ENCODE measurements at regions not wholly inside any gene's neighbourhood (a gene's known extent, or its start where the extent isn't known, plus 50 kb on each side); places are given as distances from the start of the nearest gene placed in this dataset.

GRCh38 chr7:121576148-121576917 is 180.2 kb upstream of the FAM3C start:
- H3K36me3 ChIP-seq (ENCODE audit: control insufficient read depth, insufficient read depth, low read length) = no peaks in the 10 kb centered on the region
- H3K27ac ChIP-seq (ENCODE audit: low read length) = no peak overlapping the region
- no peaks in the 10 kb centered on the region for H3K4me1 ChIP-seq (ENCODE audit: control insufficient read depth, insufficient read depth, low read length)
- TF ChIP-seq POLR2AphosphoS5 (IDR thresholded peaks at IDR 0.05; ENCODE audit: low read depth, low read length) = no peak
- TF ChIP-seq CTCF (IDR thresholded peaks at IDR 0.05) = no peak
- TF ChIP-seq TCF7L2 (IDR thresholded peaks at IDR 0.05; ENCODE audit: low read depth, low read length) = no peak
- TF ChIP-seq SIN3A (IDR thresholded peaks at IDR 0.05; ENCODE audit: borderline replicate concordance, insufficient read depth, low read depth, low read length) = no peak
- TF ChIP-seq, protein P1, sequence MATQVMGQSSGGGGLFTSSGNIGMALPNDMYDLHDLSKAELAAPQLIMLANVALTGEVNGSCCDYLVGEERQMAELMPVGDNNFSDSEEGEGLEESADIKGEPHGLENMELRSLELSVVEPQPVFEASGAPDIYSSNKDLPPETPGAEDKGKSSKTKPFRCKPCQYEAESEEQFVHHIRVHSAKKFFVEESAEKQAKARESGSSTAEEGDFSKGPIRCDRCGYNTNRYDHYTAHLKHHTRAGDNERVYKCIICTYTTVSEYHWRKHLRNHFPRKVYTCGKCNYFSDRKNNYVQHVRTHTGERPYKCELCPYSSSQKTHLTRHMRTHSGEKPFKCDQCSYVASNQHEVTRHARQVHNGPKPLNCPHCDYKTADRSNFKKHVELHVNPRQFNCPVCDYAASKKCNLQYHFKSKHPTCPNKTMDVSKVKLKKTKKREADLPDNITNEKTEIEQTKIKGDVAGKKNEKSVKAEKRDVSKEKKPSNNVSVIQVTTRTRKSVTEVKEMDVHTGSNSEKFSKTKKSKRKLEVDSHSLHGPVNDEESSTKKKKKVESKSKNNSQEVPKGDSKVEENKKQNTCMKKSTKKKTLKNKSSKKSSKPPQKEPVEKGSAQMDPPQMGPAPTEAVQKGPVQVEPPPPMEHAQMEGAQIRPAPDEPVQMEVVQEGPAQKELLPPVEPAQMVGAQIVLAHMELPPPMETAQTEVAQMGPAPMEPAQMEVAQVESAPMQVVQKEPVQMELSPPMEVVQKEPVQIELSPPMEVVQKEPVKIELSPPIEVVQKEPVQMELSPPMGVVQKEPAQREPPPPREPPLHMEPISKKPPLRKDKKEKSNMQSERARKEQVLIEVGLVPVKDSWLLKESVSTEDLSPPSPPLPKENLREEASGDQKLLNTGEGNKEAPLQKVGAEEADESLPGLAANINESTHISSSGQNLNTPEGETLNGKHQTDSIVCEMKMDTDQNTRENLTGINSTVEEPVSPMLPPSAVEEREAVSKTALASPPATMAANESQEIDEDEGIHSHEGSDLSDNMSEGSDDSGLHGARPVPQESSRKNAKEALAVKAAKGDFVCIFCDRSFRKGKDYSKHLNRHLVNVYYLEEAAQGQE (IDR thresholded peaks at IDR 0.05; ENCODE audit: insufficient read depth in 1 of 2, low read depth in 2 of 2, low read length in 1 of 2) = no peak
- no peak for ATAC-seq
- H3K27me3 ChIP-seq (ENCODE audit: control insufficient read depth, insufficient read depth, low read length) = peaks cover 16% of the 10 kb centered on the region
- H3K9me3 ChIP-seq (ENCODE audit: control insufficient read depth, insufficient read depth, low read depth, low read length) = no peaks in the 10 kb centered on the region
- in situ Hi-C loops (cut with HindIII; ENCODE audit: low pct_unique_long_range_greater_than_20kb, low sequenced_read_pairs) = no loop called here
- no TSS peak for BruUV-seq (replicated peaks)
- CTCF ChIA-PET = no interaction called here
- H3K4me3 ChIP-seq (ENCODE audit: low read depth in 2 of 2, low read length in 2 of 2) = no peak overlapping the region
- POLR2A ChIA-PET = no interaction called here
- DNase-seq (ENCODE audit: low read depth, low spot score) = no peak
- intact Hi-C loops (cut with micrococcal nuclease; ENCODE audit: unreplicated experiment) = no loop called here

- H3K27me3 ChIP-seq (ENCODE audit: control insufficient read depth, insufficient read depth, low read length) = peaks cover 14% of the 10 kb centered on the region
- no peaks in the 10 kb centered on the region for H3K4me1 ChIP-seq (ENCODE audit: control insufficient read depth, insufficient read depth, low read length)
- BruUV-seq (replicated peaks) = no TSS peak
- POLR2A ChIA-PET = no interaction called here
- in situ Hi-C loops (cut with HindIII; ENCODE audit: low pct_unique_long_range_greater_than_20kb, low sequenced_read_pairs) (no loop called here), intact Hi-C loops (cut with micrococcal nuclease; ENCODE audit: unreplicated experiment) (no loop called here)
- CTCF ChIA-PET = no interaction called here
- no peak overlapping the region for H3K27ac ChIP-seq (ENCODE audit: low read length)
- no peaks in the 10 kb centered on the region for H3K36me3 ChIP-seq (ENCODE audit: control insufficient read depth, insufficient read depth, low read length)
- H3K9me3 ChIP-seq (ENCODE audit: control insufficient read depth, insufficient read depth, low read depth, low read length) = no peaks in the 10 kb centered on the region
- TF ChIP-seq CTCF (IDR thresholded peaks at IDR 0.05) (no peak), POLR2AphosphoS5 (IDR thresholded peaks at IDR 0.05; ENCODE audit: low read depth, low read length) (no peak), TCF7L2 (IDR thresholded peaks at IDR 0.05; ENCODE audit: low read depth, low read length) (no peak), SIN3A (IDR thresholded peaks at IDR 0.05; ENCODE audit: borderline replicate concordance, insufficient read depth, low read depth, low read length) (no peak)
- TF ChIP-seq, protein P1 (IDR thresholded peaks at IDR 0.05; ENCODE audit: insufficient read depth in 1 of 2, low read depth in 2 of 2, low read length in 1 of 2) = no peak
- ATAC-seq (no peak), DNase-seq (ENCODE audit: low read depth, low spot score) (no peak)
- H3K4me3 ChIP-seq (ENCODE audit: low read depth in 2 of 2, low read length in 2 of 2) = no peak overlapping the region
Measured at GRCh38 chr7:121575194-121575765, 179.2 kb upstream of the FAM3C start.
